Keratinocyte (primary cell): ENCODE measurements at regions not wholly inside any gene's neighbourhood (a gene's known extent, or its start where the extent isn't known, plus 50 kb on each side); places are given as distances from the start of the nearest gene placed in this dataset.
A peak's percentile ranks its signal among the peaks of the same experiment; 100 is the strongest.

ENCODE experiments used
- DNase-seq: peaks from one replicate; pipeline ENCODE4 v3.0.0-alpha.2; 2011; ENCODE audit warnings: low read depth, missing footprints, low spot score
- FAIRE-seq: peaks from 2 replicates; lab custom pipeline; 2011; peaks lifted over from hg19 to GRCh38; lab: Jason Lieb, UNC
- H2AFZ ChIP-seq: 2 replicates; pipeline ENCODE4 v1.6.0; 2012; ENCODE audit warnings: low read length, control low read depth, inconsistent platforms; ENCODE audit not compliant: control insufficient read depth
- H3K27ac ChIP-seq: 2 replicates; pipeline ENCODE4 v1.5.1; 2011; ENCODE audit warnings: low read length; ENCODE audit not compliant: control insufficient read depth, insufficient read depth
- H3K27me3 ChIP-seq: 3 replicates; pipeline ENCODE4 v1.6.0; 2011; ENCODE audit warnings: low read length; ENCODE audit not compliant: control insufficient read depth, insufficient read depth; ENCODE audit errors: extremely low read depth
- H3K36me3 ChIP-seq, 2 experiments: 2 replicates in 1 of 2; 3 replicates in 1 of 2; pipeline ENCODE4 v1.5.1; 2011; ENCODE audit warnings: low read length in 2 of 2, mild to moderate bottlenecking in 1 of 2; ENCODE audit not compliant: control insufficient read depth in 2 of 2, insufficient read depth in 2 of 2; ENCODE audit errors: extremely low read depth in 1 of 2
- H3K4me1 ChIP-seq: 3 replicates; pipeline ENCODE4 v1.5.1; 2011; ENCODE audit warnings: low read length; ENCODE audit not compliant: control insufficient read depth, insufficient read depth; ENCODE audit errors: extremely low read depth
- H3K4me2 ChIP-seq: 3 replicates; pipeline ENCODE4 v1.6.0; 2011; ENCODE audit warnings: low read depth, low read length; ENCODE audit not compliant: control insufficient read depth, insufficient read depth; ENCODE audit errors: extremely low read depth
- H3K4me3 ChIP-seq, 3 experiments: fragments of 200-600 bp in 1 of 3; sonication (generic) in 1 of 3; 2 replicates in 2 of 3; 3 replicates in 1 of 3; pipeline ENCODE4 v1.5.1; 2011 to 2016; ENCODE audit warnings: low read length in 3 of 3, mild to moderate bottlenecking in 3 of 3, control low read depth in 2 of 3, inconsistent platforms in 1 of 3, low read depth in 1 of 3, mixed read lengths in 1 of 3, mixed run types in 1 of 3, moderate library complexity in 1 of 3; ENCODE audit not compliant: control insufficient read depth in 2 of 3, insufficient read depth in 2 of 3; ENCODE audit errors: extremely low read depth in 1 of 3
- H3K79me2 ChIP-seq: 2 replicates; pipeline ENCODE4 v1.6.0; 2012; ENCODE audit warnings: low read length; ENCODE audit not compliant: control insufficient read depth, insufficient read depth
- H3K9ac ChIP-seq: 3 replicates; pipeline ENCODE4 v1.6.0; 2011; ENCODE audit warnings: low read length; ENCODE audit not compliant: control insufficient read depth, insufficient read depth; ENCODE audit errors: extremely low read depth
- H3K9me1 ChIP-seq: 3 replicates; pipeline ENCODE4 v1.6.0; 2011; ENCODE audit warnings: low read length; ENCODE audit not compliant: control insufficient read depth, insufficient read depth; ENCODE audit errors: extremely low read depth
- H3K9me3 ChIP-seq: 2 replicates; pipeline ENCODE4 v1.5.1; 2012; ENCODE audit warnings: low read depth, low read length; ENCODE audit not compliant: control insufficient read depth
- H4K20me1 ChIP-seq: 3 replicates; pipeline ENCODE4 v1.6.0; 2011; ENCODE audit warnings: low read length; ENCODE audit not compliant: control insufficient read depth, insufficient read depth; ENCODE audit errors: extremely low read depth
- EZH2 ChIP-seq: IDR thresholded peaks from one replicate; pipeline ENCODE4 v1.6.1; 2012; ENCODE audit warnings: inconsistent platforms, mild to moderate bottlenecking, low read length, moderate library complexity
- dilution Hi-C: fragments of 300-500 bp; cut with MboI; formaldehyde crosslinking; loops from one replicate; pipeline ENCODE4 v1.7.0; 2020; ENCODE audit warnings: low sequenced_read_pairs; ENCODE audit not compliant: extremely low pct_ligation_motif_present
- TF ChIP-seq, protein P1 (sequence below), 3 experiments: IDR thresholded peaks in 1 of 3; conservative IDR thresholded peaks in 1 of 3; optimal IDR thresholded peaks in 1 of 3; 2 replicates in 2 of 3; 3 replicates in 1 of 3; pipeline versions ENCODE3 to v1.5.1; 2011; ENCODE audit warnings: low read length in 3 of 3, mild to moderate bottlenecking in 3 of 3, moderate library complexity in 2 of 3, control low read depth in 1 of 3, inconsistent platforms in 1 of 3; ENCODE audit not compliant: insufficient read depth in 2 of 3; ENCODE audit errors: extremely low read depth in 1 of 3

DNA sequence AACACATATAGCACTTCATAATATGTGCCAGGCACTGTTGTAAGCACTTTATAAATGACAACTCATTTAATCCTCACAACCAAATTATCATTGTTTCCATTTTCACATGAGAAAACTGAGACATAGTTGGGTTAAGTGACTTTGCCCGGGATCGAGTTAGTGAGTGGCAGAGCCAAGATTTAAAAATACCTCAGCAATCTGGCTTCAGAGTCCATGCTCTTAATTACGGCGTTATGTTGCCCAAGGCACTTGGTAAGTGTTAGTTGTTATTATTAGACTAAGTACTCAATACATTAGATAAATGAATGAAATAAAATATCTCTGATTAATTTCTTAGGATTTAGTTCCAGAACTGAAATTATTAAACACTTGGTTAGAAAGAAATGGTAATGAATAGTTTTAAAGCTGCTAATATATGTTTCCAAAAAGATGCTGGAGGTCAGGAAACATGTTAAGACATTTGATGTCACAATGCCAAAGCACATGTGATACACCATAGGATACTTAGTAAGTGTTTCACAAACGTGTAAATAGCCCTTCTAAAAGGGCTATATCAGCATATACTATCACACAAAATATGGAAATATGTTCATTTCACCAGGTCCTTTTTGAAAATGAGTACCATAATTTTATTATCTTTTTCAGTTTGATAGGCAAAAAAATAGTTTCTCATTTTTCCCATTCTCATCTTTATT lies 301.9 kb downstream of the GPAT3 start:
- dilution Hi-C loops, result no loop called here
- Histone ChIP-seq H3K79me2 (no peaks in the 10 kb centered on the region), H3K27ac (no peak overlapping the region), H3K4me3 (no peak overlapping the region), H3K36me3 (no peaks in the 10 kb centered on the region), H3K9me3 (no peaks in the 10 kb centered on the region), H3K4me2 (no peak overlapping the region), H3K4me1 (no peaks in the 10 kb centered on the region), H4K20me1 (no peaks in the 10 kb centered on the region), H3K9me1 (no peaks in the 10 kb centered on the region), H3K27me3 (no peaks in the 10 kb centered on the region), H3K9ac (no peak overlapping the region), H2AFZ (peak overlapping the region; percentile 41)
- TF ChIP-seq EZH2, result no peak
- TF ChIP-seq, protein P1, sequence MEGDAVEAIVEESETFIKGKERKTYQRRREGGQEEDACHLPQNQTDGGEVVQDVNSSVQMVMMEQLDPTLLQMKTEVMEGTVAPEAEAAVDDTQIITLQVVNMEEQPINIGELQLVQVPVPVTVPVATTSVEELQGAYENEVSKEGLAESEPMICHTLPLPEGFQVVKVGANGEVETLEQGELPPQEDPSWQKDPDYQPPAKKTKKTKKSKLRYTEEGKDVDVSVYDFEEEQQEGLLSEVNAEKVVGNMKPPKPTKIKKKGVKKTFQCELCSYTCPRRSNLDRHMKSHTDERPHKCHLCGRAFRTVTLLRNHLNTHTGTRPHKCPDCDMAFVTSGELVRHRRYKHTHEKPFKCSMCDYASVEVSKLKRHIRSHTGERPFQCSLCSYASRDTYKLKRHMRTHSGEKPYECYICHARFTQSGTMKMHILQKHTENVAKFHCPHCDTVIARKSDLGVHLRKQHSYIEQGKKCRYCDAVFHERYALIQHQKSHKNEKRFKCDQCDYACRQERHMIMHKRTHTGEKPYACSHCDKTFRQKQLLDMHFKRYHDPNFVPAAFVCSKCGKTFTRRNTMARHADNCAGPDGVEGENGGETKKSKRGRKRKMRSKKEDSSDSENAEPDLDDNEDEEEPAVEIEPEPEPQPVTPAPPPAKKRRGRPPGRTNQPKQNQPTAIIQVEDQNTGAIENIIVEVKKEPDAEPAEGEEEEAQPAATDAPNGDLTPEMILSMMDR (optimal IDR thresholded peaks at IDR 0.05 in 1 of 3, IDR thresholded peaks at IDR 0.05 in 1 of 3, conservative IDR thresholded peaks at IDR 0.05 in 1 of 3; ENCODE audit: extremely low read depth in 1 of 3, insufficient read depth in 2 of 3, low read length in 3 of 3), result no peak
- DNase-seq, result no peak
- no peak for FAIRE-seq

DNA sequence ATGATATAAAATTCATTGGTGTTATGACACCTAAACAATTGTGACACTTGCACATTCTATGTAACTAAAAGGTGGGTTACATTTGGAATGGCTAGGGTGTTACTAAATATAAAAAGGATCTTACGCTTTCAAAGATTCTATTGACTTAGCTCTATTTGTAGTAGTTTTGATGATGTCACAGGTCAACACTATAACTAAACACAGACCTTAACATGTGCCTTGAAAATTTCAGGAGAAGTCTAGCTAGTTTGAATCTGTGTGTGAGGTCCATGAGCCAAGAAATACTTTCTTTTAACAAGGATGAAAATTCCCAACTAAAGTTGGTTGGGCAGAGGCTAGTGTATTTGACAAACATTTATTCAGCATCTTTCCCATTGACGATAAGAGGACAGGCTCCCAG lies 298.0 kb downstream of the GPAT3 start:
- dilution Hi-C loops, result no loop called here
- no peak overlapping the region for H3K4me3 ChIP-seq
- no peaks in the 10 kb centered on the region for H3K4me1 ChIP-seq
- H3K79me2 ChIP-seq, result no peaks in the 10 kb centered on the region
- H3K9me3 ChIP-seq, result no peaks in the 10 kb centered on the region
- TF ChIP-seq, protein P1 (optimal IDR thresholded peaks at IDR 0.05 in 1 of 3, IDR thresholded peaks at IDR 0.05 in 1 of 3, conservative IDR thresholded peaks at IDR 0.05 in 1 of 3; ENCODE audit: extremely low read depth in 1 of 3, insufficient read depth in 2 of 3, low read length in 3 of 3), result no peak
- no peak for TF ChIP-seq EZH2
- H3K4me2 ChIP-seq, result no peak overlapping the region
- H3K27me3 ChIP-seq, result no peaks in the 10 kb centered on the region
- no peak overlapping the region for H3K27ac ChIP-seq
- no peaks in the 10 kb centered on the region for H3K9me1 ChIP-seq
- DNase-seq, result no peak
- no peaks in the 10 kb centered on the region for H3K36me3 ChIP-seq
- FAIRE-seq, result no peak
- H4K20me1 ChIP-seq, result no peaks in the 10 kb centered on the region
- no peak overlapping the region for H3K9ac ChIP-seq
- H2AFZ ChIP-seq, result no peak overlapping the region
